Stimulated activated CD4-positive, alpha-beta T cell treated with anti-CD3 and anti-CD28 coated beads, Interleukin-15, amount 100 ng/mL, for 24 hours (primary cell): ENCODE measurements at regions not wholly inside any gene's neighbourhood (a gene's known extent, or its start where the extent isn't known, plus 50 kb on each side); places are given as distances from the start of the nearest gene placed in this dataset.

Experiments used
- DNase-seq: peaks from one replicate; pipeline ENCODE4 v3.0.0-alpha.2; 2020

- no peak for DNase-seq
These were observed 103.1 kb downstream of the FAS start for GRCh38 chr10:89093728-89094127.

GRCh38 chr10:89092981-89093380 lies 102.4 kb downstream of the FAS start:
- no peak for DNase-seq

GRCh38 chr10:89092439-89092838 lies 101.8 kb downstream of the FAS start:
- no peak for DNase-seq

- DNase-seq: no peak
These were observed 100.9 kb downstream of the FAS start for GRCh38 chr10:89091496-89091895.

- no peak for DNase-seq
These were observed 100.3 kb downstream of the FAS start for GRCh38 chr10:89090756-89091445.

- peak; percentile 24 for DNase-seq
These were observed 96.4 kb downstream of the FAS start for GRCh38 chr10:89086801-89087521.

GRCh38 chr10:89085153-89085552 lies 94.6 kb downstream of the FAS start:
- DNase-seq: no peak

GRCh38 chr10:89082086-89082485 lies 91.5 kb downstream of the FAS start:
- DNase-seq: no peak

GRCh38 chr10:89080660-89081059 lies 90.1 kb downstream of the FAS start:
- DNase-seq: no peak

GRCh38 chr10:89079961-89080360 lies 89.4 kb downstream of the FAS start:
- no peak for DNase-seq

GRCh38 chr10:89078724-89079672 lies 88.4 kb downstream of the FAS start:
- DNase-seq: no peak

GRCh38 chr10:89076120-89076519 lies 85.5 kb downstream of the FAS start:
- no peak for DNase-seq

GRCh38 chr10:89075631-89076030 lies 85.0 kb downstream of the FAS start:
- no peak for DNase-seq

- DNase-seq: no peak
These were observed 83.5 kb downstream of the FAS start for GRCh38 chr10:89074120-89074519.

GRCh38 chr10:89073719-89074118 lies 83.1 kb downstream of the FAS start:
- DNase-seq: no peak

GRCh38 chr10:89069589-89069988 lies 79.0 kb downstream of the FAS start:
- no peak for DNase-seq
